HTR-8/SVneo (cell line): ENCODE measurements at regions not wholly inside any gene's neighbourhood (a gene's known extent, or its start where the extent isn't known, plus 50 kb on each side); places are given as distances from the start of the nearest gene placed in this dataset.

Experiments
- DNase-seq: peaks from one replicate; pipeline ENCODE4 v3.0.0; 2011; ENCODE audit warnings: low spot score, mixed read lengths; ENCODE audit not compliant: insufficient read length
- FAIRE-seq: peaks from 2 replicates; lab custom pipeline; 2011; peaks lifted over from hg19 to GRCh38; lab: Jason Lieb, UNC

GRCh38 chr9:89757776-89758528 is 153.1 kb downstream of the GADD45G start:
- DNase-seq (no peak), FAIRE-seq (no peak)

GRCh38 chr9:89759572-89759971 is 154.8 kb downstream of the GADD45G start:
- FAIRE-seq (no peak), DNase-seq (no peak)

DNA sequence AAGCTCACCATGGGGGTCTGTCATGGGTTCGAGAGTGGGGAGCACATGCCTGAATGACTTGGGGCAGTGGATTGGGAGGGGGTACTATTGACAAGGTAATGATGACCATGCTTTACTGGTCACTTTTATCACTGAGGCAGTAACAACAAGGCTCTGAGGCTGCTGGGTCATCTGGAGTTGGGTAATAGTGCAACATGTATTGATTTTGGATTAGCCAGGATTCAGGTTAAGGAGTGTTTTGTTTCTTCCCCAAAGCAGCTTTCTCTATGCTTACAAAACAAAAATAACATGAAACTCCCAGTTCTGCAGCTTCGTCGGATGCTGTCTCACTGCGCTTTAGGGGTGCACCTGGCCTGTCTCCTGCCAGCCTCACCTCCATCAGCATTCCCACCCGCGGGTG is 155.3 kb downstream of the GADD45G start:
- FAIRE-seq (no peak), DNase-seq (no peak)

DNA sequence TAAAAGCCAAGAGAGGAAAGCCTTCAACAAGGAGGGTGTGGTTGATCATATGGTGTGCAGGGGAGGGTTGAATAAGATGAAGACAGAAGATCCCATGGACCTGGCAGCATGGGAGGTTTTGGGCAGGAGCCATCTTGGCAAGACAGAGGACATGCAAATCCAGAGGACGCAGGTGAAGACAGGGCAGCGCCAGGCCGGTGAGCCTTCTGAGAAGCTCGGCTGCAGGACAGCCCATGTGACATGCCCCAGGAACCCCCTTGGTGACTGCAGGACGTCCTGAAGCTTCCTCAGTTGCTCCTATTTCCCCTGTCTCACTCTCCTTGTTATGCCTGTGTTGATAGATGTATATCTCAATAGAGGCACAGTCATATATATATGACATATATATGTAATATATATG is 159.4 kb downstream of the GADD45G start:
- DNase-seq (no peak), FAIRE-seq (no peak)

DNA sequence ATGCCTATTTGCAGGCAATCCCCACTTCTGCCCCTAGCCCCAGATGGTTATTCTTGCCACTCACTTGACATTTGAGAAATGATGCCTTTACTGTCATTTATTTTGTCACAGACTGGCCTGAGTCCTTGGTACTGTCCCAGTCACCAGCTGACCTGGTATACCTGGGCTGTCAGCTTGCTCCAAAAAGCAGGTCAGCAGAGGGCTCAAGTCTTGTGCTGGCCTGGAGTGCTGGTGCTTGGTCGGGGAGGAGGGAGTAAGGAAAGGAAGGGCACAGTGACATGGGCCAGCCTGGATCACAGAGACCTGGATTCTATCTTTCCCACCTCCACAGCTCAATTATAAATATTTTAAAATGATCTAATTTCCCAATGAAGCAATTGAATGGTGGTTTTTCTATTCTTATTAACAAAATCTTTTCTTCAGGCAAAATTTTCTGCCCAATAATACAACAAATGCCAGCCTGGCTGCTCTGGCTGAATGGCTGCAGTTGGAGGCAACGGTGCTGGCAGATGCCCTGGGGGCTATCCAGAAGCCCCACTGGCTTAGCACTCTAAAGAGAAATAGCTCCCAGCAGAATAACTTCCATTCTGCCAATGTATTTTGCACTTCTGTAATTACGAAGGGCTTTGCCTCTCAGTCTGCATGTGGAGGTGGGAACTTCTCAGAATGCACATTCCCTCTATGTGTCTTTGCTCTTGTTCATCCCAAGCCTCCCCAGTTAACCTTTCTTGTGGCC is 160.6 kb downstream of the GADD45G start:
- no peak for FAIRE-seq

DNA sequence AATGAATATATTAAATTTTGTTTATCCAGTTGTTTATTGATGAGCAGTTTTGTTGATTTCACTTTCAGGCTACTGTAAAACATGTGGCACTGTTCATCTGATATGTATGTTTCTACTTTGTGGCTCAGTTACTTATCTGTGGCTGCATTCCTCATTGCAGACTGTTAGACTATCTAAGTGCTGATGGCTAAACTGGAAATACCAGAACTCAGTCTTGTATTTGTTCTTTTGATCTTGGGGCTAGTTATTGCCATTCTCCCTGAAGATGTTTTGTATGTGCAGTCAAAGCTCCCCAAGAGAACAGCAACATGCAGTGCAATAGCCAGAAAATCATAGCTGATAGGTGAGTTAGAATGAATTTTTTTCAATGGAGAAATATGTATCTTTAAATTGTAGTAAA is 162.2 kb downstream of the GADD45G start:
- DNase-seq: no peak
- FAIRE-seq: no peak

More for the DNA sequence above, 160.6 kb downstream of the GADD45G start:
- no peak for DNase-seq

DNA sequence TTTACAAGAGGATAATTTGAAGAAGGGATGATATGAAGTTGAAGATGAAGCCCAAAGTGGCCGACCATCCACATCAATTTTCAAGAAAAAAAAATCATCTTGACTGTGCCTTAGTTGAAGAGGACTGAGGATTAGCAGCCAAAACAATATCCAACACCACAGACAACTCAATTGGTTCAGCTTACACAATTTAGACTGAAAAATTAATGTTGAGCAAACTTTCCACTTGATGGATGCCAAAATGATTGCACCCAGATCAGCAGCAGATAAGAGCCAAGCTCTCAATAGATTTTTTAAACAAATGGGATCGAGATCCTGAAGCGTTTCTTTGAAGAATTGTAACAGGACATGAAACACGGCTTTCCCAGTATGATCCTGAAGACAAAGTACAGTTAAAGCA is 163.2 kb downstream of the GADD45G start:
- no peak for DNase-seq
- FAIRE-seq: no peak

DNA sequence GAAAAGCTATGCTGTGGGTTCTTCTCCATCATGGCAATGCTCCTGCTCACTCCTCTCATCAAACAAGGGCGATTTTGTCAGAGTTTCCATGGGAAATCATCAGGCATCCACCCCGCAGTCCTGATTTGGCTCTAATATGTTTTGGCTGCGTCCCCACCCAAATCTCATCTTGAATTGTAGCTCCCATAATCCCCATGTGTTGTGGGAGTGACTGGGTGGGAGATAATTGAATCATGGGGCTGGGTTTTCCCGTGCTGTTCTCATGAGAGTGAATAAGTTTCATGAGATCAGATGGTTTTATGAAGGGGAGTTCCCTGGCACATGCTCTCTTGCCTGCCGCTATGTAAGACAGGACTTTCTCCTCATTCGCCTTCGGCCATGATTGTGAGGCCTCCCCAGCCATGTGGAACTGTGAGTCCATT is 163.8 kb downstream of the GADD45G start:
- no peak for DNase-seq
- no peak for FAIRE-seq

DNA sequence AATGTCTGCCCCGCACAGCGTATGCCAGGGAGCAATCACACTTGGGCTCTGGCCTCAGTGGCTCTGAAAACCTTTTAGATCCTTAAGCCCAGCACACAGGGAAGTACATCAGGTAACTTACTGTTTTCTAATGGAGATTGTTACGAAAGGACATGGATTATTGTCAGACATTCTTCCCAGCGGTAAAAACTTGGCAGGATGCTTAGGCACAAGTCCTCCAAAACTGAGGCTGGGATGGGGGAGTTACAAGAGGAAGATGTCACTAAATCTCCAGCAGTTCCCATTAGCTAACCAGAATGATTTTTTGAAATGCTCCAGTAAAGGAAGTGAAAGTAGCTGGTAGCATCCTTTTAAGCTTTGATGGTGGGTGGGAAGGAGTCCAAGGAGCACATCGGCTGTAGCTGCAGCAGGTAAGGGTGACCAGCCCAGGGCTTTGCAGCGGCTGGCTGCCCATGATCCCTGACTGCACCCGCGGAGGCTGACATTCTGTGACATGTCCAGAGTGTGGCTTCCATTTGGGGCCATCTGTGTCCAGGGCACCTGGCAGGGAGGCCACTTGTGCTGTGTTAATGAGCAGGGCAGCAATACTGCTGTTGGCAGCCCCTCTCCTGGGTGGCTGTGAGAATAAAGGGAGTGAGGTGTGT is 165.8 kb downstream of the GADD45G start:
- no peak for DNase-seq
- no peak for FAIRE-seq

- no peak for FAIRE-seq
- no peak for DNase-seq
These were observed 166.4 kb downstream of the GADD45G start for GRCh38 chr9:89771205-89771604.

DNA sequence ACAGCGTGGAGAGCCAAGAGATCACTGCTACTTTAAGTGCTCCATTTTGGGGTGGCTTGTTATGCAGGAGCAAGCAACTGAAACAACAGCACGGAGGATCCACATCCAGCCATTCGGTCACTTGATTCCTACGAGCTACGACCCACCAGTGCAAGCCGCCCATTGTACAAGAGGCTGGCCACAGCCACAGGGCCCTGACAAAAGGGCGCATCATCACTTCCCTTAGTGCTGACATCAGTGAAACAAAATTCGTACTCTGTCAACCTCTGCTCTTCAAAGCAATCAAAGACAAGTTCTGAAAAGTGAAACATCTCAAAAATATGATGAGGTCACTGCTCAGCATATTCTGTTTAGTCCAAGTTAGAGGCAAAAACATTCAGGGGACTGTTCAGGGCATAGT is 168.4 kb downstream of the GADD45G start:
- FAIRE-seq: no peak
- DNase-seq: no peak

DNA sequence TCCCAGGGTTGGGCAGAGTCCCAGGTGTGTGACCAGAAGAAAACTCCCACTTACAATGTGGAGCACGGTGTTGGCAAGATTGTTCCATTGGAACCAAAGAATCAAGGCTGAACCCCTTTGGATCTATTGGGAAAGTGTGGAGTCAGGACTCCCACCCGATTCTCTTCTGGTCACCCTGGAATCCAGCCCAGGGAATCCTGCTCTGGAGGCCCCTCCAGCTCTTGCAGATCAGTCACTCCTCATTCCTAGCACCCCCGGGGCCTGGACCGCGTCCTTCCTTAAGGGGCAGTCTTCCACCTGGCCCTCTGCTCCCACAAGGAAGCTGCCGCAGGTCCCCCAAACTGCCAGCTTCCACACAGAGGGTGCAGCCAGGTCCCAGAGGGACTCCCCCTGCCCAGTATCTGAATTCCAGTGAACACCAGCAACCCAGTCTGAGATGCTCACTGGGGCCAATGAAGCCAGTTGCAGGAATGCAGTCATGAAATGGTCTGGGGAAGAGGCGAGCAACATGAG is 170.1 kb downstream of the GADD45G start:
- FAIRE-seq (no peak), DNase-seq (no peak)

GRCh38 chr9:89775641-89776040 is 170.8 kb downstream of the GADD45G start:
- DNase-seq (no peak), FAIRE-seq (no peak)

- FAIRE-seq (no peak), DNase-seq (no peak)
These were observed 172.1 kb downstream of the GADD45G start for GRCh38 chr9:89776795-89777525.

DNA sequence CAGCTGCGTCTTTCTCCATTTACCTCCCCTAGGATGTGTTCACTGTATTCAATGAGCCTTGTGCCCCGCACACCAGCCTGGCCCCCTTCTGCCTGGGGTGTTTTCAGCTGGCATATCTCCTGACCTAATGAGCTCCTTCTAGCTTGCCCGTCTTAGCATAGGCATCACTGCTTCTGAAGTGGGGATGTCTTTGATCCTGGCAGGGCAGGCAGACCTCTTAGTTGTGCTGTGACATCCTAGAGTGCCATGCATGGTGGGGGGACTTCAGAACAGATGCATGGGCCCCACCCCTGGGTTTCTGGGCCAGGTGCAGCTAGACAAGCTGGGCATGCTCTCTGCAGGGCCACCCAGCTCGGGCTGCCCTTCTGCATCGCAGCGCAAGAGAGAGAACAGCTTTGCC is 172.7 kb downstream of the GADD45G start:
- no peak for FAIRE-seq

GRCh38 chr9:89778100-89779090 is 173.6 kb downstream of the GADD45G start:
- FAIRE-seq (no peak), DNase-seq (no peak)

More for the DNA sequence above, 172.7 kb downstream of the GADD45G start:
- DNase-seq: no peak

DNA sequence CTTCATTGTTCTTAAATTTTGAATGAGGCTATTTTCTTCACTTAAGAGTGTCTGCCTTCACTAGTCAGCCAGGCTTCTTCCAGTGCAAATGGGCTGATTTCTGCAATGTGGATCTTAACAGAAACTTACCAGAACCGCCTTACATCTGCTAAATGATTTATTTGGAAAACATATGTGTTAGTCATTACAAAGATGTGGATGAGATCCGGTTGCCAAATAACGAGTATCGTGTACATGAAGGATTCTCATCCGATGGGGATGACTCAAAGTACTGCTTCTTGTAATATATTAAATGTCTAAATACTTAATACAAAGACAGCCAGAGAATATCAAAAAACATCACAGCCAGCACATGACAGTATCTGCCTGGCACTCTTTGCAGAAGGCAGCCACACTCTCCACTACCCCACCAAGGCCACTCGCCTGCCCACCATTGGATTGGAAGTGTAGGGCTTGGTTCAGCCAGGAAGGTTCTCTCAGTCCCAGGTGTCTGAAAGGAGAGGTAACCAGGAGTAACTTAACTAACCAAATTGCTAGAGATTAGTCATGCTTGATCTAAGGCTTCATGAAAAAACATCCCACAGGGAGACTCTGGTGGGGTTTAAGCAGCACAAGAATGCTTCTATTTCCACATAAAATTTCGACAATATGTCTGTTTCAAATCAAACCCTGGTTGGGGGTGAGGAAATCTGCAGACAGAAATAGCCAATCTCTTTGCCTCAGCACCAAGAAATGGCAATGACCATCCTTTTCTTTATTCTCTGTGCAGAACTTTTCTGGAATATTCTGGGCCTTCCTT is 174.8 kb downstream of the GADD45G start:
- FAIRE-seq (no peak), DNase-seq (no peak)

- DNase-seq: no peak
- no peak for FAIRE-seq
These were observed 176.1 kb downstream of the GADD45G start for GRCh38 chr9:89780959-89781358.
